ENCODE measurements at regions not wholly inside any gene's neighbourhood (a gene's known extent, or its start where the extent isn't known, plus 50 kb on each side); places are given as distances from the start of the nearest gene placed in this dataset.

GRCh38 chr13:22198001-22198400 lies 527.1 kb downstream of the FGF9 start:
- FAIRE-seq, result no peak

- no peak for FAIRE-seq
Measured at GRCh38 chr13:22198641-22199217, 527.9 kb downstream of the FGF9 start.

- FAIRE-seq, result no peak
Measured at GRCh38 chr13:22200440-22200839, 529.6 kb downstream of the FGF9 start.

- FAIRE-seq, result no peak
Measured at GRCh38 chr13:22201375-22201925, 530.6 kb downstream of the FGF9 start.

- no peak for FAIRE-seq
Measured at GRCh38 chr13:22210134-22210930, 539.5 kb downstream of the FGF9 start.

- no peak for FAIRE-seq
Measured at GRCh38 chr13:22211876-22212275, 541.0 kb downstream of the FGF9 start.

GRCh38 chr13:22212576-22212975 lies 541.7 kb downstream of the FGF9 start:
- no peak for FAIRE-seq

GRCh38 chr13:22214184-22214583 lies 543.3 kb downstream of the FGF9 start:
- FAIRE-seq, result no peak

- FAIRE-seq, result no peak
Measured at GRCh38 chr13:22218797-22219196, 547.9 kb downstream of the FGF9 start.

- no peak for FAIRE-seq
Measured at GRCh38 chr13:22219709-22220108, 548.8 kb downstream of the FGF9 start.

GRCh38 chr13:22220151-22221135 lies 549.6 kb downstream of the FGF9 start:
- FAIRE-seq, result no peak

- FAIRE-seq, result no peak
Measured at GRCh38 chr13:22223411-22223810, 552.5 kb downstream of the FGF9 start.

- no peak for FAIRE-seq
Measured at GRCh38 chr13:22226086-22226485, 555.2 kb downstream of the FGF9 start.

GRCh38 chr13:22227895-22228294 lies 557.0 kb downstream of the FGF9 start:
- no peak for FAIRE-seq

- no peak for FAIRE-seq
Measured at GRCh38 chr13:22229916-22230315, 559.0 kb downstream of the FGF9 start.

- no peak for FAIRE-seq
Measured at GRCh38 chr13:22232186-22232585, 561.3 kb downstream of the FGF9 start.

GRCh38 chr13:22235285-22235949 lies 564.5 kb downstream of the FGF9 start:
- FAIRE-seq, result no peak

GRCh38 chr13:22235950-22236290 lies 565.0 kb downstream of the FGF9 start:
- no peak for FAIRE-seq

GRCh38 chr13:22238269-22238668 lies 567.4 kb downstream of the FGF9 start:
- no peak for FAIRE-seq

- no peak for FAIRE-seq
Measured at GRCh38 chr13:22240716-22241115, 569.8 kb downstream of the FGF9 start.

- FAIRE-seq, result no peak
Measured at GRCh38 chr13:22243469-22244163, 572.7 kb downstream of the FGF9 start.

- FAIRE-seq, result no peak
Measured at GRCh38 chr13:22252281-22252830, 581.5 kb downstream of the FGF9 start.
